ENCODE measurements at regions not wholly inside any gene's neighbourhood (a gene's known extent, or its start where the extent isn't known, plus 50 kb on each side); places are given as distances from the start of the nearest gene placed in this dataset.

- no peak overlapping the region for H2BK12ac ChIP-seq (ENCODE audit: insufficient read length, low read depth, low read length)
- Mint-ChIP-seq H3K9me3 (no peaks in the 10 kb centered on the region), H3K27me3 (ENCODE audit: low read depth) (no peaks in the 10 kb centered on the region), H3K27ac (no peak overlapping the region), H3K36me3 (ENCODE audit: insufficient read depth in 1 of 3, low read depth in 3 of 3) (no peaks in the 10 kb centered on the region), H3K4me3 (no peak overlapping the region), H3K4me1 (peaks cover 18 to 26% of the 10 kb centered on the region in 2 experiments)
- H3K27me3 ChIP-seq (ENCODE audit: insufficient read depth, low read length): no peaks in the 10 kb centered on the region
- no peak overlapping the region for H3K4me2 ChIP-seq (ENCODE audit: insufficient read depth, insufficient read length, low read length)
- DNase-seq: no peak
- no peak overlapping the region for H3K23ac ChIP-seq (ENCODE audit: insufficient read length, low read depth, low read length)
- no peaks in the 10 kb centered on the region for H3K79me2 ChIP-seq (ENCODE audit: insufficient read depth, low read length)
- no peaks in the 10 kb centered on the region for H3K23me2 ChIP-seq (ENCODE audit: insufficient read length, low read depth, low read length, poor library complexity, severe bottlenecking)
- no peak overlapping the region for H3K14ac ChIP-seq (ENCODE audit: insufficient read depth, low read length)
- H2BK5ac ChIP-seq (ENCODE audit: insufficient read length, low read length): no peak overlapping the region
- no peak overlapping the region for H3K56ac ChIP-seq (ENCODE audit: insufficient read length, low read depth, low read length)
- H3K4ac ChIP-seq (ENCODE audit: low read depth, low read length): no peak overlapping the region
- H2BK20ac ChIP-seq (ENCODE audit: low read depth, low read length, poor library complexity, severe bottlenecking): no peak overlapping the region
- no peak overlapping the region for H2AFZ ChIP-seq (ENCODE audit: low read length)
- no peaks in the 10 kb centered on the region for H4K20me1 ChIP-seq (ENCODE audit: control insufficient read depth, insufficient read depth, insufficient read length)
- H4K5ac ChIP-seq (ENCODE audit: insufficient read length, low read depth, low read length): no peak overlapping the region
- no peak overlapping the region for H3K27ac ChIP-seq (ENCODE audit: insufficient read length, low read depth, low read length)
- H4K91ac ChIP-seq (ENCODE audit: insufficient read length, low read depth, low read length): no peak overlapping the region
- H2BK120ac ChIP-seq (ENCODE audit: low read depth, low read length, poor library complexity, severe bottlenecking): no peak overlapping the region
- no peaks in the 10 kb centered on the region for H3K79me1 ChIP-seq (ENCODE audit: insufficient read depth, low read depth, low read length, poor library complexity, severe bottlenecking)
- WGBS (ENCODE audit: extremely low coverage, insufficient read length, low lambda C conversion rate): no CpG with 5 or more reads among the region's 1 CpG
- no peak overlapping the region for H4K8ac ChIP-seq (replicated peaks; ENCODE audit: insufficient read length, low read depth, low read length)
- H2BK15ac ChIP-seq (ENCODE audit: low read depth, low read length): no peak overlapping the region
- no peaks in the 10 kb centered on the region for H3K9me3 ChIP-seq (ENCODE audit: control insufficient read depth, low read depth, low read length)
- no peak overlapping the region for H3T11ph ChIP-seq (ENCODE audit: low read length)
- no peak overlapping the region for H3K9ac ChIP-seq (ENCODE audit: extremely low read depth, insufficient read length, low read length)
- H3K18ac ChIP-seq (ENCODE audit: insufficient read length, low read depth, low read length): no peak overlapping the region
- H2AK5ac ChIP-seq (ENCODE audit: insufficient read length, low read length): no peak overlapping the region
- 0 out of 2 replicates have a peak, but pooled peaks cover 2% of the 10 kb centered on the region for H3K4me1 ChIP-seq (ENCODE audit: insufficient read depth, low read length)
- TF ChIP-seq, protein P1, sequence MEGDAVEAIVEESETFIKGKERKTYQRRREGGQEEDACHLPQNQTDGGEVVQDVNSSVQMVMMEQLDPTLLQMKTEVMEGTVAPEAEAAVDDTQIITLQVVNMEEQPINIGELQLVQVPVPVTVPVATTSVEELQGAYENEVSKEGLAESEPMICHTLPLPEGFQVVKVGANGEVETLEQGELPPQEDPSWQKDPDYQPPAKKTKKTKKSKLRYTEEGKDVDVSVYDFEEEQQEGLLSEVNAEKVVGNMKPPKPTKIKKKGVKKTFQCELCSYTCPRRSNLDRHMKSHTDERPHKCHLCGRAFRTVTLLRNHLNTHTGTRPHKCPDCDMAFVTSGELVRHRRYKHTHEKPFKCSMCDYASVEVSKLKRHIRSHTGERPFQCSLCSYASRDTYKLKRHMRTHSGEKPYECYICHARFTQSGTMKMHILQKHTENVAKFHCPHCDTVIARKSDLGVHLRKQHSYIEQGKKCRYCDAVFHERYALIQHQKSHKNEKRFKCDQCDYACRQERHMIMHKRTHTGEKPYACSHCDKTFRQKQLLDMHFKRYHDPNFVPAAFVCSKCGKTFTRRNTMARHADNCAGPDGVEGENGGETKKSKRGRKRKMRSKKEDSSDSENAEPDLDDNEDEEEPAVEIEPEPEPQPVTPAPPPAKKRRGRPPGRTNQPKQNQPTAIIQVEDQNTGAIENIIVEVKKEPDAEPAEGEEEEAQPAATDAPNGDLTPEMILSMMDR (conservative IDR thresholded peaks at IDR 0.05): no peak
Observed at GRCh38 chr13:106688940-106689339, 121.0 kb upstream of the ARGLU1 start.

Measured in H9 (cell line).